Neural progenitor cell (in vitro differentiated cells): ENCODE measurements at regions not wholly inside any gene's neighbourhood (a gene's known extent, or its start where the extent isn't known, plus 50 kb on each side); places are given as distances from the start of the nearest gene placed in this dataset.
A peak's percentile ranks its signal among the peaks of the same experiment; 100 is the strongest.

Experiments
- DNase-seq: peaks from one replicate; pipeline ENCODE4 v3.0.0-alpha.2; 2016; ENCODE audit warnings: low spot score
- H2AFZ ChIP-seq: fragments of 200-600 bp; sonication (generic); replicated peaks from 2 replicates; pipeline ENCODE4 v1.6.1; 2016; ENCODE audit warnings: antibody characterized with exemption
- H3F3A ChIP-seq: fragments of 200-600 bp; sonication (generic); 2 replicates; pipeline ENCODE4 v1.6.1; 2016; ENCODE audit warnings: antibody characterized with exemption, low read depth
- H3K27ac ChIP-seq: fragments of 200-600 bp; sonication (generic); 2 replicates; pipeline ENCODE4 v1.5.1; 2016; ENCODE audit warnings: mild to moderate bottlenecking
- H3K27me3 ChIP-seq: fragments of 200-600 bp; sonication (generic); 2 replicates; pipeline ENCODE4 v1.6.1; 2016; ENCODE audit warnings: mild to moderate bottlenecking, moderate library complexity
- H3K36me3 ChIP-seq: fragments of 200-600 bp; sonication (generic); 2 replicates; pipeline ENCODE4 v1.5.1; 2016
- H3K4me1 ChIP-seq: fragments of 200-600 bp; sonication (generic); 2 replicates; pipeline ENCODE4 v1.6.1; 2016; ENCODE audit warnings: mixed run types
- H3K4me2 ChIP-seq: fragments of 200-600 bp; sonication (generic); 2 replicates; pipeline ENCODE4 v1.6.1; 2016
- H3K4me3 ChIP-seq: fragments of 200-600 bp; sonication (generic); 2 replicates; pipeline ENCODE4 v1.5.1; 2016
- H3K79me2 ChIP-seq: fragments of 200-600 bp; sonication (generic); 2 replicates; pipeline ENCODE4 v1.6.1; 2016; ENCODE audit warnings: low read depth
- H3K9ac ChIP-seq: fragments of 200-600 bp; sonication (generic); 2 replicates; pipeline ENCODE4 v1.6.1; 2016
- H3K9me3 ChIP-seq: fragments of 200-600 bp; sonication (generic); 2 replicates; pipeline ENCODE4 v1.5.1; 2016; ENCODE audit warnings: low read depth
- H4K20me1 ChIP-seq: fragments of 200-600 bp; sonication (generic); 2 replicates; pipeline ENCODE4 v1.6.1; 2016; ENCODE audit warnings: low read depth
- H3K27ac Mint-ChIP-seq: 3 replicates; pipeline ENCODE4 v1.8.0; 2021; ENCODE audit warnings: mixed read lengths
- H3K27me3 Mint-ChIP-seq: 2 replicates; pipeline ENCODE4 v1.8.0; 2022; ENCODE audit warnings: low read depth, mild to moderate bottlenecking, inconsistent platforms, moderate library complexity, mixed read lengths; ENCODE audit not compliant: insufficient read depth
- H3K36me3 Mint-ChIP-seq: 3 replicates; pipeline ENCODE4 v1.8.0; 2021; ENCODE audit warnings: mixed read lengths
- H3K4me1 Mint-ChIP-seq: 3 replicates; pipeline ENCODE4 v1.8.0; 2021; ENCODE audit warnings: mixed read lengths
- H3K4me3 Mint-ChIP-seq: 3 replicates; pipeline ENCODE4 v1.8.0; 2021; ENCODE audit warnings: mild to moderate bottlenecking, moderate library complexity, mixed read lengths
- H3K9me3 Mint-ChIP-seq: 3 replicates; pipeline ENCODE4 v1.8.0; 2020; ENCODE audit warnings: mixed read lengths
- EZH2 ChIP-seq: fragments of 200-600 bp; sonication (generic); IDR thresholded peaks from 2 replicates; pipeline ENCODE4 v1.6.1; 2017; ENCODE audit warnings: antibody characterized with exemption, mild to moderate bottlenecking, moderate library complexity
- EZH2phosphoT487 ChIP-seq: fragments of 200-600 bp; sonication (generic); IDR thresholded peaks from 2 replicates; pipeline ENCODE4 v1.6.1; 2017; ENCODE audit warnings: antibody characterized with exemption
- TF ChIP-seq, protein P1 (sequence below): fragments of 200-600 bp; sonication (generic); IDR thresholded peaks from 2 replicates; pipeline ENCODE4 v1.5.1; 2017; ENCODE audit warnings: antibody characterized with exemption, mild to moderate bottlenecking

DNA sequence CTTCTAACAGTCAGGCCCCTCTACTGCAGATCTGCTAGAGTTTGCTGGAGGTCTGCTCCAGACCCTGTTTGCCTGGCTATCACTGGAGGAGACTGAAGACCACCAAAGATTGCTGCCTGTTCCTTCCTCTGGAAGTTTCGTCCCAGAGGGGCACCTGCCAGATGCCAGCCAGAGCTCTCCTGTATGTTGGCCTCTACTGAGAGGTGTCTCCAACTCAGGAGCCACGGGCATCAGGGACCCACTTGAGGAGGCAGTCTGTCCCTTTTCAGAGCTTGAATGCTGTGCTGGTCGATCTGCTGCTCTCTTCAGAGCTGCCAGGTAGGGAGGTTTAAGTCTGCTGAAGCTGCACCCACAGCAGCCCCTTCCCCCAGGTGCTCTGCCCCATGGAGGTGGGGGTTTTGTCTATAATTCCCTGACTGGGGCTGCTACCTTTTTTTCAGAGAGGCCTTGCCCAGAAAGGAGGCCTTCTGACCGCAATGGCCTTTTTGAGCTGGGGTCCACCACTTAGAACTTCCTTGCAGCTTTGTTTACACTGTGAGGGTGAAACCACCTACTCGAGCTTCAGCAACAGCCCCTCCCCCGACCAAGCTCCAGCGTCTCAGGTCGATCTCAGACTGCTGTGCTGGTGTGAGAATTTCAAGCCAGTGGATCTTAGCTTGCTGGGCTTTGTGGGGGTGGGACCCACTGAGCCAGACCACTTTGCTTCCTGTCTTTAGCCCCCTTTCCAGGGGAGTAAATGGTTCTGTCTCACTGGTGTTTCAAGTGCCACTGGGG lies 566.0 kb downstream of the NR4A2 start:
- Histone ChIP-seq H3K27me3 (no peaks in the 10 kb centered on the region), H3K4me2 (peak overlapping the region; percentile 40), H2AFZ (no peak overlapping the region), H3K9me3 (no peaks in the 10 kb centered on the region), H3K9ac (no peak overlapping the region), H3K27ac (peak overlapping the region; percentile 45), H3K4me1 (peaks cover 9% of the 10 kb centered on the region), H3K4me3 (no peak overlapping the region), H3K79me2 (no peaks in the 10 kb centered on the region), H3F3A (peaks cover 11% of the 10 kb centered on the region), H4K20me1 (no peaks in the 10 kb centered on the region), H3K36me3 (no peaks in the 10 kb centered on the region)
- Mint-ChIP-seq H3K9me3 (peaks cover 27% of the 10 kb centered on the region), H3K27ac (peak overlapping the region; percentile 83), H3K4me1 (peaks cover 16% of the 10 kb centered on the region), H3K4me3 (no peak overlapping the region), H3K27me3 (peaks cover 4% of the 10 kb centered on the region), H3K36me3 (peaks cover 9% of the 10 kb centered on the region)
- DNase-seq = no peak
- no peak for TF ChIP-seq EZH2phosphoT487
- TF ChIP-seq, protein P1, sequence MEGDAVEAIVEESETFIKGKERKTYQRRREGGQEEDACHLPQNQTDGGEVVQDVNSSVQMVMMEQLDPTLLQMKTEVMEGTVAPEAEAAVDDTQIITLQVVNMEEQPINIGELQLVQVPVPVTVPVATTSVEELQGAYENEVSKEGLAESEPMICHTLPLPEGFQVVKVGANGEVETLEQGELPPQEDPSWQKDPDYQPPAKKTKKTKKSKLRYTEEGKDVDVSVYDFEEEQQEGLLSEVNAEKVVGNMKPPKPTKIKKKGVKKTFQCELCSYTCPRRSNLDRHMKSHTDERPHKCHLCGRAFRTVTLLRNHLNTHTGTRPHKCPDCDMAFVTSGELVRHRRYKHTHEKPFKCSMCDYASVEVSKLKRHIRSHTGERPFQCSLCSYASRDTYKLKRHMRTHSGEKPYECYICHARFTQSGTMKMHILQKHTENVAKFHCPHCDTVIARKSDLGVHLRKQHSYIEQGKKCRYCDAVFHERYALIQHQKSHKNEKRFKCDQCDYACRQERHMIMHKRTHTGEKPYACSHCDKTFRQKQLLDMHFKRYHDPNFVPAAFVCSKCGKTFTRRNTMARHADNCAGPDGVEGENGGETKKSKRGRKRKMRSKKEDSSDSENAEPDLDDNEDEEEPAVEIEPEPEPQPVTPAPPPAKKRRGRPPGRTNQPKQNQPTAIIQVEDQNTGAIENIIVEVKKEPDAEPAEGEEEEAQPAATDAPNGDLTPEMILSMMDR = no peak
- TF ChIP-seq EZH2 = no peak

DNA sequence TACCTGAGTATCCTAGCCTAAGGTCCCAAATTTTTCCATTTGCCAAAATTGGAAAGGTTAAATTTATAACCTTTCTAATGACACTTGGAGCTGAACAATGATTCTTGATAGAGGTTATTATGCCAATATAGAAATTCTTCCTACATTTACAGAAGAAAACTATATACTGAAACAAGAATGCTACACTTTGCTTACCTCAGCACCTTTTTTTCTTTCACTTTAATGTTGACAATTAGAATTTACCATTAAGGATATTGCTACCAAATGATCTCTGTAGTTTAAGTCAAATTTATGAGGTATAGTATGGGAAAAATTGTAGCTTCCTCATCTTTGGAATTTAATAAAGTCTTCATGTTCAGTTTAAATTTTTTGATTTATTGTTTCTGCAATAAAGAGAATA lies 577.0 kb downstream of the NR4A2 start:
- Histone ChIP-seq H2AFZ (no peak overlapping the region), H3K36me3 (no peaks in the 10 kb centered on the region), H4K20me1 (no peaks in the 10 kb centered on the region), H3K4me3 (no peak overlapping the region), H3K9ac (no peak overlapping the region), H3K4me2 (no peak overlapping the region), H3K27me3 (no peaks in the 10 kb centered on the region), H3F3A (no peaks in the 10 kb centered on the region), H3K27ac (no peak overlapping the region), H3K9me3 (no peaks in the 10 kb centered on the region), H3K4me1 (no peaks in the 10 kb centered on the region), H3K79me2 (no peaks in the 10 kb centered on the region)
- Mint-ChIP-seq H3K4me3 (no peak overlapping the region), H3K9me3 (peaks cover 3% of the 10 kb centered on the region), H3K4me1 (no peaks in the 10 kb centered on the region), H3K27ac (no peak overlapping the region), H3K36me3 (no peaks in the 10 kb centered on the region), H3K27me3 (peaks cover 2% of the 10 kb centered on the region)
- TF ChIP-seq, protein P1 = no peak
- no peak for TF ChIP-seq EZH2phosphoT487
- TF ChIP-seq EZH2 = no peak
- DNase-seq = no peak

DNA sequence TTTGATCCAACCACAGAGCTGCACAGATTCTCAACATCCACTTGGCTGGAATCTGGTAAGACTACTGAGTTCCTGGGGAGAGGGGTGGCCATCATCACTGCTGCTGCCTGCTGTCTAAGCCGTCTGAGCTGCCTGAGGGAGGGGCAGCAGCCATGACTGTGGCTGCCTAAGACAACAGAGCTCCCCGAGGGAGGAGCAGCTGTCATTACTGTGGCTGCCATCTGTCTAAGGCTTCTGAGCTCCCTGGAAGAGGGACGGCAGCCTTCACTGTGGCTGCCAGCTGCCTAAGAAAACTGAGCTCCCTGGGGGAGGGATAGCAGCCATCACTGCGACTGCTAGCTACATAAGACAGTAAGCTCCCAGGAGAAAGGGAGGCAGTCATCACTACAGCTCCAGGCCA lies 584.4 kb downstream of the NR4A2 start:
- Histone ChIP-seq H3K4me3 (no peak overlapping the region), H2AFZ (no peak overlapping the region), H3K9ac (no peak overlapping the region), H3K4me1 (no peaks in the 10 kb centered on the region), H3K36me3 (no peaks in the 10 kb centered on the region), H3K27ac (no peak overlapping the region), H3K9me3 (no peaks in the 10 kb centered on the region), H3K4me2 (no peak overlapping the region), H3F3A (no peaks in the 10 kb centered on the region), H4K20me1 (no peaks in the 10 kb centered on the region), H3K79me2 (no peaks in the 10 kb centered on the region), H3K27me3 (no peaks in the 10 kb centered on the region)
- no peaks in the 10 kb centered on the region for H3K36me3 Mint-ChIP-seq
- H3K4me3 Mint-ChIP-seq = no peak overlapping the region
- peaks cover 2% of the 10 kb centered on the region for H3K9me3 Mint-ChIP-seq
- H3K27ac Mint-ChIP-seq = no peak overlapping the region
- peaks cover 2% of the 10 kb centered on the region for H3K4me1 Mint-ChIP-seq
- TF ChIP-seq, protein P1 = no peak
- no peak for TF ChIP-seq EZH2phosphoT487
- TF ChIP-seq EZH2 = no peak
- peaks cover 2% of the 10 kb centered on the region for H3K27me3 Mint-ChIP-seq
- DNase-seq = no peak
